ENCODE measurements at regions not wholly inside any gene's neighbourhood (a gene's known extent, or its start where the extent isn't known, plus 50 kb on each side); places are given as distances from the start of the nearest gene placed in this dataset.

- no peak for DNase-seq
Observed at GRCh38 chr2:128402911-128403670, 84.4 kb upstream of the HS6ST1 start.

GRCh38 chr2:128403814-128404708 is 85.4 kb upstream of the HS6ST1 start:
- DNase-seq, result no peak

GRCh38 chr2:128404709-128405466 is 86.2 kb upstream of the HS6ST1 start:
- DNase-seq, result no peak

- no peak for DNase-seq
Observed at GRCh38 chr2:128405467-128405900, 86.8 kb upstream of the HS6ST1 start.

- DNase-seq, result no peak
Observed at GRCh38 chr2:128405981-128406613, 87.4 kb upstream of the HS6ST1 start.

GRCh38 chr2:128406736-128407554 is 88.3 kb upstream of the HS6ST1 start:
- no peak for DNase-seq

- DNase-seq, result no peak
Observed at GRCh38 chr2:128408349-128409305, 90.0 kb upstream of the HS6ST1 start.

GRCh38 chr2:128409326-128410034 is 90.8 kb upstream of the HS6ST1 start:
- DNase-seq, result no peak

GRCh38 chr2:128410035-128410757 is 91.5 kb upstream of the HS6ST1 start:
- DNase-seq, result no peak

GRCh38 chr2:128410758-128411215 is 92.1 kb upstream of the HS6ST1 start:
- no peak for DNase-seq

- no peak for DNase-seq
Observed at GRCh38 chr2:128411431-128411830, 92.8 kb upstream of the HS6ST1 start.

GRCh38 chr2:128412181-128412871 is 93.7 kb upstream of the HS6ST1 start:
- DNase-seq, result no peak

- no peak for DNase-seq
Observed at GRCh38 chr2:128413014-128413717, 94.5 kb upstream of the HS6ST1 start.

- DNase-seq, result no peak
Observed at GRCh38 chr2:128413718-128414341, 95.2 kb upstream of the HS6ST1 start.

- DNase-seq, result no peak
Observed at GRCh38 chr2:128414351-128414750, 95.7 kb upstream of the HS6ST1 start.

- no peak for DNase-seq
Observed at GRCh38 chr2:128414946-128415778, 96.5 kb upstream of the HS6ST1 start.

GRCh38 chr2:128415779-128416061 is 97.1 kb upstream of the HS6ST1 start:
- no peak for DNase-seq

Measured in NCI-H510A treated with DMSO at 0.1 percent for 48 hours (cell line).